Sigmoid colon (tissue), 4 donors: ENCODE measurements at regions not wholly inside any gene's neighbourhood (a gene's known extent, or its start where the extent isn't known, plus 50 kb on each side); places are given as distances from the start of the nearest gene placed in this dataset.

Source experiments
- CTCF ChIP-seq, 4 experiments: fragments of 450-650 bp in 3 of 4; fragments of 200-600 bp in 1 of 4; IDR thresholded peaks; one replicate each; pipeline ENCODE4 v1.5.1; 2016 to 2019; ENCODE audit warnings: antibody characterized with exemption in 4 of 4, mild to moderate bottlenecking in 3 of 4, moderate library complexity in 2 of 4
- POLR2A ChIP-seq, 2 donors: fragments of 450-650 bp; IDR thresholded peaks; one replicate each; pipeline ENCODE4 v1.6.1; 2016; ENCODE audit warnings: antibody characterized with exemption in 2 of 2, mild to moderate bottlenecking in 2 of 2, moderate library complexity in 2 of 2
- POLR2AphosphoS5 ChIP-seq, 4 donors: sonication (generic); formaldehyde crosslinking; IDR thresholded peaks; one replicate each; pipeline ENCODE4 v1.6.1; 2017; ENCODE audit warnings: antibody characterized with exemption in 4 of 4

GRCh38 chr7:41862261-41862660 lies 159.4 kb upstream of the INHBA start:
- TF ChIP-seq CTCF (IDR thresholded peaks at IDR 0.05) (no peak), POLR2AphosphoS5 (IDR thresholded peaks at IDR 0.05) (no peak), POLR2A (IDR thresholded peaks at IDR 0.05) (no peak)
